Smooth muscle cell (in vitro differentiated cells): ENCODE measurements at regions not wholly inside any gene's neighbourhood (a gene's known extent, or its start where the extent isn't known, plus 50 kb on each side); places are given as distances from the start of the nearest gene placed in this dataset.

Source experiments
- DNase-seq: peaks from one replicate; lab custom pipeline; 2025; ENCODE audit not compliant: unreplicated experiment; lab: John Stamatoyannopoulos, UW
- H2AFZ ChIP-seq: fragments of 200-600 bp; sonication (generic); 2 replicates; pipeline ENCODE4 v1.6.0; 2016; ENCODE audit warnings: antibody characterized with exemption, low read depth, mild to moderate bottlenecking
- H3F3A ChIP-seq: fragments of 200-600 bp; sonication (generic); 2 replicates; pipeline ENCODE4 v1.6.0; 2017; ENCODE audit warnings: antibody characterized with exemption, low read depth
- H3K27ac ChIP-seq: fragments of 200-600 bp; sonication (generic); 2 replicates; pipeline ENCODE4 v1.5.1; 2016; ENCODE audit warnings: low read depth, mild to moderate bottlenecking
- H3K27me3 ChIP-seq: fragments of 200-600 bp; sonication (generic); 2 replicates; pipeline ENCODE4 v1.6.1; 2016; ENCODE audit warnings: low read depth, mild to moderate bottlenecking
- H3K36me3 ChIP-seq: fragments of 200-600 bp; sonication (generic); 2 replicates; pipeline ENCODE4 v1.5.1; 2016; ENCODE audit warnings: low read depth
- H3K4me1 ChIP-seq: fragments of 200-600 bp; sonication (generic); 2 replicates; pipeline ENCODE4 v1.5.1; 2016; ENCODE audit warnings: low read depth
- H3K4me2 ChIP-seq: fragments of 200-600 bp; sonication (generic); 2 replicates; pipeline ENCODE4 v1.6.0; 2016; ENCODE audit warnings: mild to moderate bottlenecking
- H3K4me3 ChIP-seq: fragments of 200-600 bp; sonication (generic); 2 replicates; pipeline ENCODE4 v1.5.1; 2016; ENCODE audit warnings: mild to moderate bottlenecking
- H3K79me2 ChIP-seq: fragments of 200-600 bp; sonication (generic); 2 replicates; pipeline ENCODE4 v1.6.0; 2016; ENCODE audit warnings: low read depth, mild to moderate bottlenecking
- H3K9ac ChIP-seq: fragments of 200-600 bp; sonication (generic); 2 replicates; pipeline ENCODE4 v1.6.0; 2016; ENCODE audit warnings: low read depth
- H3K9me3 ChIP-seq: fragments of 200-600 bp; sonication (generic); replicated peaks from 2 replicates; pipeline ENCODE4 v1.5.1; 2016; ENCODE audit warnings: low read depth
- H4K20me1 ChIP-seq: fragments of 200-600 bp; sonication (generic); 2 replicates; pipeline ENCODE4 v1.6.0; 2016; ENCODE audit warnings: low read depth
- CTCF ChIP-seq: fragments of 200-600 bp; sonication (generic); IDR thresholded peaks from 2 replicates; pipeline ENCODE4 v1.5.1; 2017; ENCODE audit warnings: borderline replicate concordance, mild to moderate bottlenecking, antibody characterized with exemption; ENCODE audit not compliant: insufficient read depth, poor library complexity, severe bottlenecking
- WGBS: methylation state at CpG from one replicate; pipeline ENCODE4 v1.1.7; 2016; ENCODE audit warnings: low lambda C conversion rate; 5-methylcytosine and 5-hydroxymethylcytosine counted together

GRCh38 chr9:7415836-7416235, 383.7 kb downstream of the DMAC1 start:
- no peaks in the 10 kb centered on the region for H3K9me3 ChIP-seq
- H3K27me3 ChIP-seq: no peaks in the 10 kb centered on the region
- H3K79me2 ChIP-seq: no peaks in the 10 kb centered on the region
- WGBS: 70% methylated on average over 1 of the region's 1 CpG
- no peaks in the 10 kb centered on the region for H4K20me1 ChIP-seq
- no peaks in the 10 kb centered on the region for H3K4me1 ChIP-seq
- H3K36me3 ChIP-seq: no peaks in the 10 kb centered on the region
- H3K9ac ChIP-seq: no peak overlapping the region
- H3K27ac ChIP-seq: no peak overlapping the region
- no peak overlapping the region for H3K4me3 ChIP-seq
- TF ChIP-seq CTCF: no peak
- H3F3A ChIP-seq: no peaks in the 10 kb centered on the region
- no peak overlapping the region for H2AFZ ChIP-seq
- no peak overlapping the region for H3K4me2 ChIP-seq
- DNase-seq: no peak

GRCh38 chr9:7408845-7409244, 390.7 kb downstream of the DMAC1 start:
- TF ChIP-seq CTCF: no peak
- WGBS: 94% methylated on average over 4 of the region's 4 CpGs
- no peaks in the 10 kb centered on the region for H3K4me1 ChIP-seq
- no peaks in the 10 kb centered on the region for H4K20me1 ChIP-seq
- no peak overlapping the region for H3K4me2 ChIP-seq
- no peak overlapping the region for H3K9ac ChIP-seq
- no peaks in the 10 kb centered on the region for H3F3A ChIP-seq
- no peak overlapping the region for H3K4me3 ChIP-seq
- no peaks in the 10 kb centered on the region for H3K9me3 ChIP-seq
- H3K27ac ChIP-seq: no peak overlapping the region
- no peak for DNase-seq
- no peaks in the 10 kb centered on the region for H3K79me2 ChIP-seq
- H3K27me3 ChIP-seq: no peaks in the 10 kb centered on the region
- H3K36me3 ChIP-seq: no peaks in the 10 kb centered on the region
- no peak overlapping the region for H2AFZ ChIP-seq

- no peaks in the 10 kb centered on the region for H3K79me2 ChIP-seq
Observed at GRCh38 chr9:7407246-7407645, 392.3 kb downstream of the DMAC1 start.

More at GRCh38 chr9:7407246-7407645, 392.3 kb downstream of the DMAC1 start:
- TF ChIP-seq CTCF: no peak
- H2AFZ ChIP-seq: no peak overlapping the region
- 95% methylated on average over 3 of the region's 3 CpGs for WGBS
- H3K9me3 ChIP-seq: no peaks in the 10 kb centered on the region
- H3F3A ChIP-seq: no peaks in the 10 kb centered on the region
- H3K27ac ChIP-seq: no peak overlapping the region
- H3K36me3 ChIP-seq: no peaks in the 10 kb centered on the region
- H4K20me1 ChIP-seq: no peaks in the 10 kb centered on the region
- no peak overlapping the region for H3K9ac ChIP-seq
- peaks cover 7% of the 10 kb centered on the region for H3K4me1 ChIP-seq
- no peaks in the 10 kb centered on the region for H3K27me3 ChIP-seq
- no peak for DNase-seq
- no peak overlapping the region for H3K4me3 ChIP-seq
- no peak overlapping the region for H3K4me2 ChIP-seq
